C4-2B (cell line): ENCODE measurements at regions not wholly inside any gene's neighbourhood (a gene's known extent, or its start where the extent isn't known, plus 50 kb on each side); places are given as distances from the start of the nearest gene placed in this dataset.
"Not testable (repeated sequence)": the region's sequence is repeated elsewhere in the genome, so short reads cannot be mapped to it uniquely, and the experiment has no call there.

ENCODE experiments used
- H3K27ac ChIP-seq: fragments of 450-650 bp; 2 replicates; pipeline ENCODE4 v1.5.1; 2017
- ZFX ChIP-seq: fragments of 450-650 bp; IDR thresholded peaks from 2 replicates; pipeline ENCODE4 v1.6.1; 2017
- TF ChIP-seq, protein P1 (sequence below): fragments of 450-650 bp; conservative IDR thresholded peaks from 2 replicates; pipeline ENCODE4 v1.5.1; 2017; ENCODE audit warnings: mild to moderate bottlenecking

- H3K27ac ChIP-seq: no peak overlapping the region
- TF ChIP-seq, protein P1, sequence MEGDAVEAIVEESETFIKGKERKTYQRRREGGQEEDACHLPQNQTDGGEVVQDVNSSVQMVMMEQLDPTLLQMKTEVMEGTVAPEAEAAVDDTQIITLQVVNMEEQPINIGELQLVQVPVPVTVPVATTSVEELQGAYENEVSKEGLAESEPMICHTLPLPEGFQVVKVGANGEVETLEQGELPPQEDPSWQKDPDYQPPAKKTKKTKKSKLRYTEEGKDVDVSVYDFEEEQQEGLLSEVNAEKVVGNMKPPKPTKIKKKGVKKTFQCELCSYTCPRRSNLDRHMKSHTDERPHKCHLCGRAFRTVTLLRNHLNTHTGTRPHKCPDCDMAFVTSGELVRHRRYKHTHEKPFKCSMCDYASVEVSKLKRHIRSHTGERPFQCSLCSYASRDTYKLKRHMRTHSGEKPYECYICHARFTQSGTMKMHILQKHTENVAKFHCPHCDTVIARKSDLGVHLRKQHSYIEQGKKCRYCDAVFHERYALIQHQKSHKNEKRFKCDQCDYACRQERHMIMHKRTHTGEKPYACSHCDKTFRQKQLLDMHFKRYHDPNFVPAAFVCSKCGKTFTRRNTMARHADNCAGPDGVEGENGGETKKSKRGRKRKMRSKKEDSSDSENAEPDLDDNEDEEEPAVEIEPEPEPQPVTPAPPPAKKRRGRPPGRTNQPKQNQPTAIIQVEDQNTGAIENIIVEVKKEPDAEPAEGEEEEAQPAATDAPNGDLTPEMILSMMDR: no peak
- no peak for TF ChIP-seq ZFX
Measured at GRCh38 chr2:48043746-48044145, 137.4 kb upstream of the FBXO11 start.

- TF ChIP-seq, protein P1: no peak
- no peak for TF ChIP-seq ZFX
- H3K27ac ChIP-seq: no peak overlapping the region
Measured at GRCh38 chr2:48045613-48046012, 139.3 kb upstream of the FBXO11 start.

GRCh38 chr2:48048476-48049171 lies 142.3 kb upstream of the FBXO11 start:
- TF ChIP-seq ZFX: no peak
- TF ChIP-seq, protein P1: no peak
- H3K27ac ChIP-seq: no peak overlapping the region

GRCh38 chr2:48049371-48049770 lies 143.1 kb upstream of the FBXO11 start:
- no peak overlapping the region for H3K27ac ChIP-seq
- TF ChIP-seq ZFX: no peak
- TF ChIP-seq, protein P1: no peak

DNA sequence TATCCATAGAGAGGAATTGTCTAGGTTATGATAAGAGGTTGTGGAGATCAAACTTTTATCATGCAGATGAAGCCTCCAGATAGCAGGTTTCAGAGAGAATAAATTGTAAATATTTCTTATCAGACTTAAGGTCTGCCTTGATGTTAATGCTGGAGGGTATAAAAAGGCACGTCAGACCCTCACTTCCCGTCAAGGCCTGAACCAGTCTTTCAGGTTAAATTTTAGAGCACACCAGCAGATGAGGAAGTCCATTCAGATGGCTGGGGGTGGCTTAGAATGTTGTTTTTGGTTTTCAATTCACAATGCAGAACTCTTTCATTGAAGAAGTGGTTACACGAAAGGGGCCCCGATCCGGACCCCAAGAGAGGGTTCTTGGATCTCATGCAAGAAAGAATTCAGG lies 144.4 kb upstream of the FBXO11 start:
- TF ChIP-seq ZFX: no peak
- TF ChIP-seq, protein P1: no peak
- no peak overlapping the region for H3K27ac ChIP-seq

GRCh38 chr2:48059975-48060374 lies 153.7 kb upstream of the FBXO11 start:
- TF ChIP-seq, protein P1: no peak
- TF ChIP-seq ZFX: no peak
- H3K27ac ChIP-seq: no peak overlapping the region

DNA sequence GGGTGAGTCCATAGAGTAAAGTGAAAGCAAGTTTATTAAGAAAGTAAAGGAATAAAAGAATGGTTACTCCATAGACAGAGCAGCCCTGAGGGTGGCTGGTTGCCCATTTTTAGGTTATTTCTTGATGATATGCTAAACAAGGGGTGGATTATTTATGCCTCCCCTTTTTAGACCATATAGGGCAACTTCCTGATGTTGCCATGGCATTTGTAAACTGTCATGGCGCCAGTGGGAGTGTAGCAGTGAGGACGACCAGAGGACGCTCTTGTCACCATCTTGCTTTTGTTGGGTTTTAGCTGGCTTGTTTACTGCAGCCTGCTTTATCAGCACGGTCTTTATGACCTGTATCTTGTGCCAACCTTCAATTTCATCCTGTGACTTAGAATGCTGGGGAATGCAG lies 155.4 kb upstream of the FBXO11 start:
- not testable (repeated sequence) for H3K27ac ChIP-seq

GRCh38 chr2:48065096-48065495 lies 158.8 kb upstream of the FBXO11 start:
- no peak overlapping the region for H3K27ac ChIP-seq
- TF ChIP-seq ZFX: no peak
- TF ChIP-seq, protein P1: no peak
